ENCODE measurements at regions not wholly inside any gene's neighbourhood (a gene's known extent, or its start where the extent isn't known, plus 50 kb on each side); places are given as distances from the start of the nearest gene placed in this dataset.

- Histone ChIP-seq H3K36me3 (no peaks in the 10 kb centered on the region), H3K27me3 (no peaks in the 10 kb centered on the region), H3K27ac (replicated peaks in 1 of 4) (no peak overlapping the region), H3K4me1 (no peaks in the 10 kb centered on the region), H3K9me3 (no peaks in the 10 kb centered on the region), H3K4me3 (no peak overlapping the region)
- 95% methylated on average over 5 of the region's 5 CpGs for whole genome bisulfite sequencing
- no peak for DNase-seq (ENCODE audit: extremely low spot score)
- TF ChIP-seq CTCF (IDR thresholded peaks at IDR 0.05) (no peak), POLR2AphosphoS5 (IDR thresholded peaks at IDR 0.05) (no peak)
- intact Hi-C loops (cut with DNase I) = no loop called here
Observed at GRCh38 chr1:62917314-62917713, 133.4 kb downstream of the ATG4C start.

- TF ChIP-seq POLR2AphosphoS5 (IDR thresholded peaks at IDR 0.05) (no peak), CTCF (IDR thresholded peaks at IDR 0.05) (no peak), POLR2A (IDR thresholded peaks at IDR 0.05; ENCODE audit: low read depth) (no peak), EP300 (IDR thresholded peaks at IDR 0.05) (no peak)
- no peaks in the 10 kb centered on the region for H3K4me1 ChIP-seq
- no peaks in the 10 kb centered on the region for H3K36me3 ChIP-seq
- no peak for DNase-seq (ENCODE audit: extremely low spot score)
- 72% methylated on average over 10 of the region's 10 CpGs for WGBS
- intact Hi-C loops (cut with DNase I) = no loop called here
- no peaks in the 10 kb centered on the region for H3K9me3 ChIP-seq
- no peaks in the 10 kb centered on the region for H3K27me3 ChIP-seq
- no peak overlapping the region for H3K27ac ChIP-seq (replicated peaks in 1 of 4)
- no peak overlapping the region for H3K4me3 ChIP-seq
Observed at GRCh38 chr1:62917805-62918204, 133.9 kb downstream of the ATG4C start.

GRCh38 chr1:62918700-62919099 is 134.8 kb downstream of the ATG4C start:
- Histone ChIP-seq H3K4me1 (no peaks in the 10 kb centered on the region), H3K36me3 (no peaks in the 10 kb centered on the region), H3K9me3 (peaks cover 0 to 4% (median 0%) of the 10 kb centered on the region in 4 donors), H3K4me3 (no peak overlapping the region), H3K27ac (replicated peaks in 1 of 4) (no peak overlapping the region), H3K27me3 (no peaks in the 10 kb centered on the region)
- TF ChIP-seq CTCF (IDR thresholded peaks at IDR 0.05) = no peak
- no peak for TF ChIP-seq EP300 (IDR thresholded peaks at IDR 0.05)
- no peak for TF ChIP-seq POLR2A (IDR thresholded peaks at IDR 0.05; ENCODE audit: low read depth)
- no peak for TF ChIP-seq POLR2AphosphoS5 (IDR thresholded peaks at IDR 0.05)
- DNase-seq (ENCODE audit: extremely low spot score) = no peak
- WGBS = 71% methylated on average over 3 of the region's 3 CpGs
- intact Hi-C loops (cut with DNase I) = no loop called here

GRCh38 chr1:62922006-62922405 is 138.1 kb downstream of the ATG4C start:
- intact Hi-C loops (cut with DNase I) = no loop called here
- 20% methylated on average over 1 of the region's 1 CpG for WGBS
- H3K27me3 ChIP-seq = no peaks in the 10 kb centered on the region

More at GRCh38 chr1:62922006-62922405, 138.1 kb downstream of the ATG4C start:
- no peak for DNase-seq (ENCODE audit: extremely low spot score)
- no peak overlapping the region for H3K4me3 ChIP-seq
- H3K4me1 ChIP-seq = no peaks in the 10 kb centered on the region
- TF ChIP-seq POLR2A (IDR thresholded peaks at IDR 0.05; ENCODE audit: low read depth) (no peak), POLR2AphosphoS5 (IDR thresholded peaks at IDR 0.05) (no peak), CTCF (IDR thresholded peaks at IDR 0.05) (no peak), EP300 (IDR thresholded peaks at IDR 0.05) (no peak)
- H3K9me3 ChIP-seq = peaks cover 0 to 4% (median 0%) of the 10 kb centered on the region in 4 donors
- H3K27ac ChIP-seq (replicated peaks in 1 of 4) = no peak overlapping the region
- no peaks in the 10 kb centered on the region for H3K36me3 ChIP-seq
